ENCODE measurements at regions not wholly inside any gene's neighbourhood (a gene's known extent, or its start where the extent isn't known, plus 50 kb on each side); places are given as distances from the start of the nearest gene placed in this dataset.

DNA sequence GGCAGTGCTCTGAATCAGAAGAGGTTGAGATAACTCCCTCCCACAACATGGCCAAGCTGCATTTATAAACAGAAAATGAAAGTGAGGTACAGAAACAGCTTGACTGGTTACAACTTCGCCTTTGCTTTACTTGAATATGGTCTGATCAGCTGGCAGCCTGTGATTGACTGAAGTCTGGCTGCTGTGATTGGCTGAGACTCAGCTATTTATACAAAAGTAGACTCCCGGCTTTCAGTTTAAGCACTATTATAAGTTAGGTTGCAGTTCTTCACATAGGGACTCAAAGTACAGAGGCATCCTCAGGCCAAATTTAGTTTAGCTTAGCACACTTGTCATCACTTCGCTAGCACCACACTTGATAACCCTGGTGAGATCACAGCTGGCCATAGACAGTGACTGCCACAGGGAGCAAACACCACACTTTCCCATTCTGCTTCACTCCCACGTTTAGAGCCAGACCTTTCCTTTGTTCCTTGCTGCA is 362.6 kb downstream of the EPM2A start:
- TF ChIP-seq, protein P1, sequence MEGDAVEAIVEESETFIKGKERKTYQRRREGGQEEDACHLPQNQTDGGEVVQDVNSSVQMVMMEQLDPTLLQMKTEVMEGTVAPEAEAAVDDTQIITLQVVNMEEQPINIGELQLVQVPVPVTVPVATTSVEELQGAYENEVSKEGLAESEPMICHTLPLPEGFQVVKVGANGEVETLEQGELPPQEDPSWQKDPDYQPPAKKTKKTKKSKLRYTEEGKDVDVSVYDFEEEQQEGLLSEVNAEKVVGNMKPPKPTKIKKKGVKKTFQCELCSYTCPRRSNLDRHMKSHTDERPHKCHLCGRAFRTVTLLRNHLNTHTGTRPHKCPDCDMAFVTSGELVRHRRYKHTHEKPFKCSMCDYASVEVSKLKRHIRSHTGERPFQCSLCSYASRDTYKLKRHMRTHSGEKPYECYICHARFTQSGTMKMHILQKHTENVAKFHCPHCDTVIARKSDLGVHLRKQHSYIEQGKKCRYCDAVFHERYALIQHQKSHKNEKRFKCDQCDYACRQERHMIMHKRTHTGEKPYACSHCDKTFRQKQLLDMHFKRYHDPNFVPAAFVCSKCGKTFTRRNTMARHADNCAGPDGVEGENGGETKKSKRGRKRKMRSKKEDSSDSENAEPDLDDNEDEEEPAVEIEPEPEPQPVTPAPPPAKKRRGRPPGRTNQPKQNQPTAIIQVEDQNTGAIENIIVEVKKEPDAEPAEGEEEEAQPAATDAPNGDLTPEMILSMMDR (IDR thresholded peaks at IDR 0.05): no peak
- TF ChIP-seq POLR2A (IDR thresholded peaks at IDR 0.05): no peak

All from vagina (tissue), 2 donors.